IPS DF 19.7 (cell line): ENCODE measurements at regions not wholly inside any gene's neighbourhood (a gene's known extent, or its start where the extent isn't known, plus 50 kb on each side); places are given as distances from the start of the nearest gene placed in this dataset.
A peak's percentile ranks its signal among the peaks of the same experiment; 100 is the strongest.
"Not testable (repeated sequence)": the region's sequence is repeated elsewhere in the genome, so short reads cannot be mapped to it uniquely, and the experiment has no call there.

Experiments
- DNase-seq: peaks from one replicate; pipeline ENCODE4 v3.0.0-alpha.2; 2013; ENCODE audit warnings: low read depth, low spot score

GRCh38 chr2:210861038-210861665, 304.8 kb downstream of the CPS1 start:
- no peak for DNase-seq

- DNase-seq = no peak
These were observed 306.1 kb downstream of the CPS1 start for GRCh38 chr2:210862283-210863065.

- no peak for DNase-seq
These were observed 306.9 kb downstream of the CPS1 start for GRCh38 chr2:210863283-210863682.

- not testable (repeated sequence) for DNase-seq
These were observed 315.2 kb downstream of the CPS1 start for GRCh38 chr2:210871566-210871965.

- DNase-seq = no peak
These were observed 317.2 kb downstream of the CPS1 start for GRCh38 chr2:210873631-210874030.

GRCh38 chr2:210884227-210884626, 327.8 kb downstream of the CPS1 start:
- DNase-seq = no peak

GRCh38 chr2:210888035-210888434, 331.6 kb downstream of the CPS1 start:
- DNase-seq = no peak

GRCh38 chr2:210895132-210895531, 338.7 kb downstream of the CPS1 start:
- peak; percentile 3 for DNase-seq

GRCh38 chr2:210899131-210899530, 342.7 kb downstream of the CPS1 start:
- no peak for DNase-seq

GRCh38 chr2:210901326-210901725, 344.9 kb downstream of the CPS1 start:
- DNase-seq = no peak

- no peak for DNase-seq
These were observed 356.4 kb downstream of the CPS1 start for GRCh38 chr2:210912779-210913178.

- DNase-seq = no peak
These were observed 357.1 kb downstream of the CPS1 start for GRCh38 chr2:210913461-210913860.

- no peak for DNase-seq
These were observed 359.5 kb downstream of the CPS1 start for GRCh38 chr2:210915912-210916311.

GRCh38 chr2:210917465-210917864, 361.1 kb downstream of the CPS1 start:
- no peak for DNase-seq

GRCh38 chr2:210919128-210919527, 362.7 kb downstream of the CPS1 start:
- no peak for DNase-seq

GRCh38 chr2:210922419-210922818, 366.0 kb downstream of the CPS1 start:
- DNase-seq = no peak

- DNase-seq = no peak
These were observed 372.3 kb downstream of the CPS1 start for GRCh38 chr2:210928714-210929113.

GRCh38 chr2:210938228-210938627, 381.8 kb downstream of the CPS1 start:
- no peak for DNase-seq

GRCh38 chr2:210946395-210946794, 390.0 kb downstream of the CPS1 start:
- DNase-seq = no peak

- DNase-seq = not testable (repeated sequence)
These were observed 394.1 kb downstream of the CPS1 start for GRCh38 chr2:210950434-210951060.

GRCh38 chr2:210954386-210954907, 398.0 kb downstream of the CPS1 start:
- no peak for DNase-seq

- no peak for DNase-seq
These were observed 399.2 kb downstream of the CPS1 start for GRCh38 chr2:210955591-210955990.

- DNase-seq = no peak
These were observed 399.7 kb downstream of the CPS1 start for GRCh38 chr2:210956101-210956500.
